ENCODE measurements at regions not wholly inside any gene's neighbourhood (a gene's known extent, or its start where the extent isn't known, plus 50 kb on each side); places are given as distances from the start of the nearest gene placed in this dataset.

DNA sequence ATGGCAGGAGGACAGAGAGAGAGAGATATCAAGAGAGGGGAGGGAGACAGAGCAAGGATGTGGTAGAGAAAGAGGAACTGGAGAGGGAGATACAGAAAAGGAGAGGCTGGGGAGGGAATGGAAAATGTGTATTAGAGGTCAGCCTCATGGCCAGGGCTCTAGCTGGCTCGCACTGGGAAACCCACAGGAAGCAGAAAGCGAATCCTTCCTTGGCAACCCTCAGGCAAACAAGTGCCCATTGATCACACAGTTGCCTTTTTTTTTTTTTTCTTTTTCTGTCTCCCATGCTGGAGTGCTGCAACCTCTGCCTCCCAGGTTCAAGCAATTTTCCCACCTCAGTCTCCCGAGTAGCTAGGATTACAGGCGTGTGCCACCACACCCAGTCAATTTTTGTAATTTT, 391.2 kb downstream of the TYW1 start (continued):
- TF ChIP-seq, protein P1, sequence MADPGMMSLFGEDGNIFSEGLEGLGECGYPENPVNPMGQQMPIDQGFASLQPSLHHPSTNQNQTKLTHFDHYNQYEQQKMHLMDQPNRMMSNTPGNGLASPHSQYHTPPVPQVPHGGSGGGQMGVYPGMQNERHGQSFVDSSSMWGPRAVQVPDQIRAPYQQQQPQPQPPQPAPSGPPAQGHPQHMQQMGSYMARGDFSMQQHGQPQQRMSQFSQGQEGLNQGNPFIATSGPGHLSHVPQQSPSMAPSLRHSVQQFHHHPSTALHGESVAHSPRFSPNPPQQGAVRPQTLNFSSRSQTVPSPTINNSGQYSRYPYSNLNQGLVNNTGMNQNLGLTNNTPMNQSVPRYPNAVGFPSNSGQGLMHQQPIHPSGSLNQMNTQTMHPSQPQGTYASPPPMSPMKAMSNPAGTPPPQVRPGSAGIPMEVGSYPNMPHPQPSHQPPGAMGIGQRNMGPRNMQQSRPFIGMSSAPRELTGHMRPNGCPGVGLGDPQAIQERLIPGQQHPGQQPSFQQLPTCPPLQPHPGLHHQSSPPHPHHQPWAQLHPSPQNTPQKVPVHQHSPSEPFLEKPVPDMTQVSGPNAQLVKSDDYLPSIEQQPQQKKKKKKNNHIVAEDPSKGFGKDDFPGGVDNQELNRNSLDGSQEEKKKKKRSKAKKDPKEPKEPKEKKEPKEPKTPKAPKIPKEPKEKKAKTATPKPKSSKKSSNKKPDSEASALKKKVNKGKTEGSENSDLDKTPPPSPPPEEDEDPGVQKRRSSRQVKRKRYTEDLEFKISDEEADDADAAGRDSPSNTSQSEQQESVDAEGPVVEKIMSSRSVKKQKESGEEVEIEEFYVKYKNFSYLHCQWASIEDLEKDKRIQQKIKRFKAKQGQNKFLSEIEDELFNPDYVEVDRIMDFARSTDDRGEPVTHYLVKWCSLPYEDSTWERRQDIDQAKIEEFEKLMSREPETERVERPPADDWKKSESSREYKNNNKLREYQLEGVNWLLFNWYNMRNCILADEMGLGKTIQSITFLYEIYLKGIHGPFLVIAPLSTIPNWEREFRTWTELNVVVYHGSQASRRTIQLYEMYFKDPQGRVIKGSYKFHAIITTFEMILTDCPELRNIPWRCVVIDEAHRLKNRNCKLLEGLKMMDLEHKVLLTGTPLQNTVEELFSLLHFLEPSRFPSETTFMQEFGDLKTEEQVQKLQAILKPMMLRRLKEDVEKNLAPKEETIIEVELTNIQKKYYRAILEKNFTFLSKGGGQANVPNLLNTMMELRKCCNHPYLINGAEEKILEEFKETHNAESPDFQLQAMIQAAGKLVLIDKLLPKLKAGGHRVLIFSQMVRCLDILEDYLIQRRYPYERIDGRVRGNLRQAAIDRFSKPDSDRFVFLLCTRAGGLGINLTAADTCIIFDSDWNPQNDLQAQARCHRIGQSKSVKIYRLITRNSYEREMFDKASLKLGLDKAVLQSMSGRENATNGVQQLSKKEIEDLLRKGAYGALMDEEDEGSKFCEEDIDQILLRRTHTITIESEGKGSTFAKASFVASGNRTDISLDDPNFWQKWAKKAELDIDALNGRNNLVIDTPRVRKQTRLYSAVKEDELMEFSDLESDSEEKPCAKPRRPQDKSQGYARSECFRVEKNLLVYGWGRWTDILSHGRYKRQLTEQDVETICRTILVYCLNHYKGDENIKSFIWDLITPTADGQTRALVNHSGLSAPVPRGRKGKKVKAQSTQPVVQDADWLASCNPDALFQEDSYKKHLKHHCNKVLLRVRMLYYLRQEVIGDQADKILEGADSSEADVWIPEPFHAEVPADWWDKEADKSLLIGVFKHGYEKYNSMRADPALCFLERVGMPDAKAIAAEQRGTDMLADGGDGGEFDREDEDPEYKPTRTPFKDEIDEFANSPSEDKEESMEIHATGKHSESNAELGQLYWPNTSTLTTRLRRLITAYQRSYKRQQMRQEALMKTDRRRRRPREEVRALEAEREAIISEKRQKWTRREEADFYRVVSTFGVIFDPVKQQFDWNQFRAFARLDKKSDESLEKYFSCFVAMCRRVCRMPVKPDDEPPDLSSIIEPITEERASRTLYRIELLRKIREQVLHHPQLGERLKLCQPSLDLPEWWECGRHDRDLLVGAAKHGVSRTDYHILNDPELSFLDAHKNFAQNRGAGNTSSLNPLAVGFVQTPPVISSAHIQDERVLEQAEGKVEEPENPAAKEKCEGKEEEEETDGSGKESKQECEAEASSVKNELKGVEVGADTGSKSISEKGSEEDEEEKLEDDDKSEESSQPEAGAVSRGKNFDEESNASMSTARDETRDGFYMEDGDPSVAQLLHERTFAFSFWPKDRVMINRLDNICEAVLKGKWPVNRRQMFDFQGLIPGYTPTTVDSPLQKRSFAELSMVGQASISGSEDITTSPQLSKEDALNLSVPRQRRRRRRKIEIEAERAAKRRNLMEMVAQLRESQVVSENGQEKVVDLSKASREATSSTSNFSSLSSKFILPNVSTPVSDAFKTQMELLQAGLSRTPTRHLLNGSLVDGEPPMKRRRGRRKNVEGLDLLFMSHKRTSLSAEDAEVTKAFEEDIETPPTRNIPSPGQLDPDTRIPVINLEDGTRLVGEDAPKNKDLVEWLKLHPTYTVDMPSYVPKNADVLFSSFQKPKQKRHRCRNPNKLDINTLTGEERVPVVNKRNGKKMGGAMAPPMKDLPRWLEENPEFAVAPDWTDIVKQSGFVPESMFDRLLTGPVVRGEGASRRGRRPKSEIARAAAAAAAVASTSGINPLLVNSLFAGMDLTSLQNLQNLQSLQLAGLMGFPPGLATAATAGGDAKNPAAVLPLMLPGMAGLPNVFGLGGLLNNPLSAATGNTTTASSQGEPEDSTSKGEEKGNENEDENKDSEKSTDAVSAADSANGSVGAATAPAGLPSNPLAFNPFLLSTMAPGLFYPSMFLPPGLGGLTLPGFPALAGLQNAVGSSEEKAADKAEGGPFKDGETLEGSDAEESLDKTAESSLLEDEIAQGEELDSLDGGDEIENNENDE (IDR thresholded peaks at IDR 0.05; ENCODE audit: insufficient replicate concordance, low read length): no peak
- TF ChIP-seq EGR1 (IDR thresholded peaks at IDR 0.05; ENCODE audit: borderline replicate concordance, low read depth, low read length): no peak
- TF ChIP-seq HDAC2 (IDR thresholded peaks at IDR 0.05; ENCODE audit: borderline replicate concordance in 1 of 2, low read depth in 2 of 2, low read length in 2 of 2): no peak
- no peak for TF ChIP-seq KDM4A (IDR thresholded peaks at IDR 0.05; ENCODE audit: low read depth, low read length, severe bottlenecking)
- TF ChIP-seq TAF1 (IDR thresholded peaks at IDR 0.05; ENCODE audit: low read depth, low read length): no peak

Measured in H1 (cell line).